ENCODE measurements at regions not wholly inside any gene's neighbourhood (a gene's known extent, or its start where the extent isn't known, plus 50 kb on each side); places are given as distances from the start of the nearest gene placed in this dataset.

GRCh38 chr13:29935309-29935981, 85.0 kb upstream of the UBL3 start:
- no peak overlapping the region for H3K4me3 ChIP-seq (ENCODE audit: insufficient read depth, low read depth, low read length)
- H3K79me2 ChIP-seq (ENCODE audit: insufficient read depth, low read length), result no peaks in the 10 kb centered on the region
- DNase-seq (ENCODE audit: low read depth), result no peak
- no peaks in the 10 kb centered on the region for H3K36me3 ChIP-seq (ENCODE audit: insufficient read depth, low read length)
- H3K9me3 ChIP-seq (ENCODE audit: insufficient read depth, low read depth, low read length), result no peaks in the 10 kb centered on the region
- H3K9ac ChIP-seq (ENCODE audit: low read length), result no peak overlapping the region
- no peaks in the 10 kb centered on the region for H3K4me1 ChIP-seq (ENCODE audit: insufficient read depth, low read length)
- H3K27me3 ChIP-seq (ENCODE audit: insufficient read depth, low read length), result peaks cover 2% of the 10 kb centered on the region
- FAIRE-seq, result no peak
- no peaks in the 10 kb centered on the region for H3K9me3 Mint-ChIP-seq (ENCODE audit: unreplicated experiment)
- TF ChIP-seq EZH2 (IDR thresholded peaks at IDR 0.05; ENCODE audit: insufficient read depth, low read length) (no peak), CTCF (IDR thresholded peaks at IDR 0.05; ENCODE audit: insufficient read depth, low read depth, low read length) (no peak)
- H3K4me3 Mint-ChIP-seq (ENCODE audit: unreplicated experiment), result no peak overlapping the region
- H2AFZ ChIP-seq (ENCODE audit: low read depth, low read length), result no peak overlapping the region
- H3K27ac ChIP-seq (ENCODE audit: low read depth, low read length), result no peak overlapping the region
- no peaks in the 10 kb centered on the region for H3K4me1 Mint-ChIP-seq (ENCODE audit: low read depth, unreplicated experiment)
- H3K4me2 ChIP-seq (ENCODE audit: low read length), result no peak overlapping the region
- no peaks in the 10 kb centered on the region for H4K20me1 ChIP-seq (ENCODE audit: insufficient read depth, low read length)
- H3K36me3 Mint-ChIP-seq (ENCODE audit: low read depth, unreplicated experiment), result no peaks in the 10 kb centered on the region
- H3K27ac Mint-ChIP-seq (ENCODE audit: unreplicated experiment), result no peak overlapping the region
- H3K27me3 Mint-ChIP-seq (ENCODE audit: low read depth, unreplicated experiment), result peaks cover 25% of the 10 kb centered on the region

- TF ChIP-seq EZH2 (IDR thresholded peaks at IDR 0.05; ENCODE audit: insufficient read depth, low read length) (no peak), CTCF (IDR thresholded peaks at IDR 0.05; ENCODE audit: insufficient read depth, low read depth, low read length) (no peak)
- H3K9me3 ChIP-seq (ENCODE audit: insufficient read depth, low read depth, low read length), result no peaks in the 10 kb centered on the region
- H3K36me3 Mint-ChIP-seq (ENCODE audit: low read depth, unreplicated experiment), result no peaks in the 10 kb centered on the region
- H3K27ac Mint-ChIP-seq (ENCODE audit: unreplicated experiment), result no peak overlapping the region
- H4K20me1 ChIP-seq (ENCODE audit: insufficient read depth, low read length), result no peaks in the 10 kb centered on the region
- FAIRE-seq (no peak), DNase-seq (ENCODE audit: low read depth) (no peak)
- H3K36me3 ChIP-seq (ENCODE audit: insufficient read depth, low read length), result no peaks in the 10 kb centered on the region
- no peaks in the 10 kb centered on the region for H3K4me1 Mint-ChIP-seq (ENCODE audit: low read depth, unreplicated experiment)
- H3K27me3 ChIP-seq (ENCODE audit: insufficient read depth, low read length), result peaks cover 2% of the 10 kb centered on the region
- H2AFZ ChIP-seq (ENCODE audit: low read depth, low read length), result no peak overlapping the region
- peaks cover 25% of the 10 kb centered on the region for H3K27me3 Mint-ChIP-seq (ENCODE audit: low read depth, unreplicated experiment)
- H3K4me2 ChIP-seq (ENCODE audit: low read length), result no peak overlapping the region
- H3K9ac ChIP-seq (ENCODE audit: low read length), result no peak overlapping the region
- H3K4me3 ChIP-seq (ENCODE audit: insufficient read depth, low read depth, low read length), result no peak overlapping the region
- H3K9me3 Mint-ChIP-seq (ENCODE audit: unreplicated experiment), result no peaks in the 10 kb centered on the region
- no peaks in the 10 kb centered on the region for H3K79me2 ChIP-seq (ENCODE audit: insufficient read depth, low read length)
- no peak overlapping the region for H3K27ac ChIP-seq (ENCODE audit: low read depth, low read length)
- H3K4me1 ChIP-seq (ENCODE audit: insufficient read depth, low read length), result no peaks in the 10 kb centered on the region
- H3K4me3 Mint-ChIP-seq (ENCODE audit: unreplicated experiment), result no peak overlapping the region
Observed at GRCh38 chr13:29934531-29935308, 84.3 kb upstream of the UBL3 start.

DNA sequence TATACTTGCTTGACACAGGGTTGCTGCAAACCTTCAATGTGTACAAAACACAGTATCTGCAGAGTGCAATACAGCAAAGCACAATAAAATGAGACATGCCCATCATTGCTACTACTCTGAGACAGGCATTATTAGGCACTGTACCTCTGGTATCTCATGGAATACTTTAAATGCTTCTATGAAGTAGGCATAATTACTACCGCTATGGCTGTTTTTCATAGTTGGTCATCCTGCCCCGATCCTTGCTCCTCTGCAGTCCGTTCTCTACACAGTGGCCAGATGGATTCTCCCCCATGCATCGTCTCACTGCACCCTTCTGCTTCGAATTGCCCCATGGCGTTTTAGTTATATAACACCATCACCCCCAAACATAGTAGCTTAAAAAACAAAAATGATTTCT, 83.0 kb upstream of the UBL3 start:
- H3K9ac ChIP-seq (ENCODE audit: low read length), result no peak overlapping the region
- DNase-seq (ENCODE audit: low read depth) (no peak), FAIRE-seq (no peak)
- no peak overlapping the region for H3K4me3 Mint-ChIP-seq (ENCODE audit: unreplicated experiment)
- peaks cover 21% of the 10 kb centered on the region for H3K27me3 Mint-ChIP-seq (ENCODE audit: low read depth, unreplicated experiment)
- H3K4me1 Mint-ChIP-seq (ENCODE audit: low read depth, unreplicated experiment), result no peaks in the 10 kb centered on the region
- H4K20me1 ChIP-seq (ENCODE audit: insufficient read depth, low read length), result no peaks in the 10 kb centered on the region
- no peaks in the 10 kb centered on the region for H3K36me3 ChIP-seq (ENCODE audit: insufficient read depth, low read length)
- H3K9me3 ChIP-seq (ENCODE audit: insufficient read depth, low read depth, low read length), result no peaks in the 10 kb centered on the region
- peaks cover 2% of the 10 kb centered on the region for H3K27me3 ChIP-seq (ENCODE audit: insufficient read depth, low read length)
- TF ChIP-seq EZH2 (IDR thresholded peaks at IDR 0.05; ENCODE audit: insufficient read depth, low read length), result no peak
- no peak for TF ChIP-seq CTCF (IDR thresholded peaks at IDR 0.05; ENCODE audit: insufficient read depth, low read depth, low read length)
- H2AFZ ChIP-seq (ENCODE audit: low read depth, low read length), result no peak overlapping the region
- no peak overlapping the region for H3K4me3 ChIP-seq (ENCODE audit: insufficient read depth, low read depth, low read length)
- H3K27ac ChIP-seq (ENCODE audit: low read depth, low read length), result no peak overlapping the region
- H3K36me3 Mint-ChIP-seq (ENCODE audit: low read depth, unreplicated experiment), result no peaks in the 10 kb centered on the region
- no peaks in the 10 kb centered on the region for H3K79me2 ChIP-seq (ENCODE audit: insufficient read depth, low read length)
- H3K4me1 ChIP-seq (ENCODE audit: insufficient read depth, low read length), result no peaks in the 10 kb centered on the region
- peaks cover 3% of the 10 kb centered on the region for H3K9me3 Mint-ChIP-seq (ENCODE audit: unreplicated experiment)
- no peak overlapping the region for H3K27ac Mint-ChIP-seq (ENCODE audit: unreplicated experiment)
- H3K4me2 ChIP-seq (ENCODE audit: low read length), result no peak overlapping the region

Data from astrocyte (in vitro differentiated cells and primary cell).